Mesenchymal stem cell (in vitro differentiated cells and primary cell): ENCODE measurements at regions not wholly inside any gene's neighbourhood (a gene's known extent, or its start where the extent isn't known, plus 50 kb on each side); places are given as distances from the start of the nearest gene placed in this dataset.

Source experiments
- DNase-seq: peaks from one replicate; pipeline ENCODE4 v3.0.0-alpha.2; 2013
- H2AFZ ChIP-seq: one replicate; pipeline ENCODE4 v1.6.1; 2013; ENCODE audit warnings: low read depth, mild to moderate bottlenecking, control low read depth, inconsistent platforms, low read length, moderate library complexity
- H2AK5ac ChIP-seq: 2 replicates; pipeline ENCODE4 v1.6.1; 2013; ENCODE audit warnings: low read length, moderate library complexity, mild to moderate bottlenecking, inconsistent platforms; ENCODE audit not compliant: severe bottlenecking
- H2BK120ac ChIP-seq: one replicate; pipeline ENCODE4 v1.6.1; 2013; ENCODE audit warnings: low read depth, mild to moderate bottlenecking, inconsistent platforms, low read length, moderate library complexity
- H2BK12ac ChIP-seq, 2 experiments: one replicate each; pipeline ENCODE4 v1.6.1; 2013; ENCODE audit warnings: inconsistent platforms in 2 of 2, low read length in 2 of 2, mild to moderate bottlenecking in 2 of 2, moderate library complexity in 2 of 2, control low read depth in 1 of 2
- H2BK15ac ChIP-seq: one replicate; pipeline ENCODE4 v1.6.1; 2013; ENCODE audit warnings: mild to moderate bottlenecking, low read depth, inconsistent platforms; ENCODE audit not compliant: poor library complexity, severe bottlenecking
- H2BK5ac ChIP-seq: 2 replicates; pipeline ENCODE4 v1.6.1; 2013; ENCODE audit warnings: low read depth, mild to moderate bottlenecking, low read length, control low read depth, inconsistent platforms; ENCODE audit not compliant: poor library complexity, severe bottlenecking
- H3K14ac ChIP-seq, 2 experiments: one replicate each; pipeline ENCODE4 v1.6.1; 2013; ENCODE audit warnings: inconsistent platforms in 2 of 2, low read length in 2 of 2, control low read depth in 1 of 2, mild to moderate bottlenecking in 1 of 2, moderate library complexity in 1 of 2
- H3K18ac ChIP-seq, 2 experiments: one replicate each; pipeline ENCODE4 v1.6.1; 2013; ENCODE audit warnings: inconsistent platforms in 2 of 2, low read length in 2 of 2, control low read depth in 1 of 2, low read depth in 1 of 2, mild to moderate bottlenecking in 1 of 2
- H3K23ac ChIP-seq, 2 experiments: one replicate each; pipeline ENCODE4 v1.6.1; 2013; ENCODE audit warnings: inconsistent platforms in 2 of 2, low read length in 2 of 2, mild to moderate bottlenecking in 2 of 2, moderate library complexity in 2 of 2, control low read depth in 1 of 2
- H3K27ac ChIP-seq: 2 replicates; pipeline ENCODE4 v1.5.1; 2013; ENCODE audit warnings: mild to moderate bottlenecking, moderate library complexity, low read length, control low read depth, inconsistent platforms; ENCODE audit not compliant: poor library complexity, severe bottlenecking
- H3K27me3 ChIP-seq, 2 experiments: 2 replicates each; pipeline versions ENCODE4 v1.6.1 to v1.7.0; 2013; ENCODE audit warnings: low read length in 2 of 2, mild to moderate bottlenecking in 2 of 2, moderate library complexity in 2 of 2, control low read depth in 1 of 2, inconsistent platforms in 1 of 2; ENCODE audit not compliant: control insufficient read depth in 1 of 2, insufficient read depth in 1 of 2
- H3K36me3 ChIP-seq, 2 experiments: 2 replicates each; pipeline versions ENCODE4 v1.6.1 to v1.7.0; 2013; ENCODE audit warnings: low read length in 2 of 2, control low read depth in 1 of 2, inconsistent platforms in 1 of 2, low read depth in 1 of 2, mild to moderate bottlenecking in 1 of 2; ENCODE audit not compliant: insufficient read depth in 2 of 2, control insufficient read depth in 1 of 2
- H3K4ac ChIP-seq, 2 experiments: one replicate each; pipeline ENCODE4 v1.6.1; 2013; ENCODE audit warnings: inconsistent platforms in 2 of 2, low read length in 2 of 2, mild to moderate bottlenecking in 2 of 2, moderate library complexity in 2 of 2, control low read depth in 1 of 2, low read depth in 1 of 2
- H3K4me1 ChIP-seq: 2 replicates; pipeline ENCODE4 v1.6.1; 2013; ENCODE audit warnings: low read depth, low read length, control low read depth; ENCODE audit not compliant: control insufficient read depth, insufficient read depth
- H3K4me2 ChIP-seq: 2 replicates; pipeline ENCODE4 v1.6.1; 2013; ENCODE audit warnings: low read length, mild to moderate bottlenecking, inconsistent platforms; ENCODE audit not compliant: poor library complexity, severe bottlenecking
- H3K4me3 ChIP-seq, 2 experiments: 2 replicates each; pipeline versions ENCODE4 v1.5.1 to v1.7.0; 2013; ENCODE audit warnings: low read length in 2 of 2, mild to moderate bottlenecking in 2 of 2, control low read depth in 1 of 2, low read depth in 1 of 2; ENCODE audit not compliant: insufficient read depth in 1 of 2
- H3K79me1 ChIP-seq: replicated peaks from 2 replicates; pipeline ENCODE4 v1.6.1; 2013; ENCODE audit warnings: mild to moderate bottlenecking, control low read depth, low read length, inconsistent platforms; ENCODE audit not compliant: poor library complexity, severe bottlenecking
- H3K9ac ChIP-seq: 2 replicates; pipeline ENCODE4 v1.7.0; 2013; ENCODE audit warnings: mild to moderate bottlenecking, low read length, moderate library complexity
- H3K9me3 ChIP-seq: 2 replicates; pipeline ENCODE4 v1.7.0; 2013; ENCODE audit warnings: mild to moderate bottlenecking, low read length; ENCODE audit not compliant: control insufficient read depth
- H4K8ac ChIP-seq: one replicate; pipeline ENCODE4 v1.6.1; 2013; ENCODE audit warnings: inconsistent platforms, mild to moderate bottlenecking, low read length, moderate library complexity
- H4K91ac ChIP-seq: one replicate; pipeline ENCODE4 v1.6.1; 2013; ENCODE audit warnings: mild to moderate bottlenecking, low read length, inconsistent platforms
- WGBS: methylation state at CpG from one replicate; pipeline ENCODE4 v1.1.7; 2013; ENCODE audit warnings: mixed read lengths; 5-methylcytosine and 5-hydroxymethylcytosine counted together

DNA sequence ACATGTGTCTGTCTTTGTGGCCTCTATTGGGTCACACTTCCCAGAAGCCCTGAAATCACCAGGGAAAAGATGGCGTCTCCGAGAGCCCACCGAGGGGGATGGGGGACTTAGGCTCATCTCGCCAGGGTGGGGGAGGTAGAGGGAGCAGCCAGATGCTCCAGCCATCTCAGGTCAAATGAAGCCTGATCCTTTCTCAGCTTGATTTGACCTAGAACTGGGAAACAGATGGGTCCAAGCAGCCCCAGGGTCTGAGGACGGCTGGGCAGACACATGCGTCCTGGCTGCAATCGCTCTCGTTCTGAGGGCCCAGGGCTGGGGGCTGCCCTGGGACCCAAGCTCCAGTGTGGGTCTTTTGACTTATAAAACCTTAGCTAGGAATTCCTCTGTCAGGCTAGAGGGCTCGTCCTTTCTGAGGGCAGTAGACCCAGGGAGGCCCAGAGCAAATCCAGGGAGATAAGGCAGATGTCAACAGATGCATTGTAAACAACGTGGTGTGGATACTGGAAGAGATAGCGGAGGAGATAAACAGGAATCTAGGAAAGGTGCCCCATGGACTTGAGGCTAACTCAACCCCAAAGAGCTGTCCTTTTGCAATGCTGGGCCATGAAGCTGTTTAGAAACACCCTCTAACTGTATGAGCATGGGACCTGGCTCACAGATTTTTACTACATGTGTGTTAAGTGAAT, 127.7 kb downstream of the MYCN start:
- Histone ChIP-seq H3K27me3 (no peaks in the 10 kb centered on the region), H2BK15ac (no peak overlapping the region), H3K14ac (no peak overlapping the region), H3K4me2 (no peak overlapping the region), H4K8ac (no peak overlapping the region), H2BK12ac (no peak overlapping the region), H3K4me3 (no peak overlapping the region), H3K9ac (no peak overlapping the region), H2BK120ac (no peak overlapping the region), H2AFZ (no peak overlapping the region), H3K9me3 (peaks cover 11% of the 10 kb centered on the region), H3K23ac (no peak overlapping the region), H3K4me1 (no peaks in the 10 kb centered on the region), H2BK5ac (no peak overlapping the region), H3K36me3 (peaks cover 0 to 1% of the 10 kb centered on the region in 2 experiments), H3K18ac (no peak overlapping the region), H3K27ac (no peak overlapping the region), H3K79me1 (no peaks in the 10 kb centered on the region), H3K4ac (no peak overlapping the region), H2AK5ac (no peak overlapping the region), H4K91ac (no peak overlapping the region)
- DNase-seq: no peak
- WGBS: 60% methylated on average over 11 of the region's 11 CpGs

DNA sequence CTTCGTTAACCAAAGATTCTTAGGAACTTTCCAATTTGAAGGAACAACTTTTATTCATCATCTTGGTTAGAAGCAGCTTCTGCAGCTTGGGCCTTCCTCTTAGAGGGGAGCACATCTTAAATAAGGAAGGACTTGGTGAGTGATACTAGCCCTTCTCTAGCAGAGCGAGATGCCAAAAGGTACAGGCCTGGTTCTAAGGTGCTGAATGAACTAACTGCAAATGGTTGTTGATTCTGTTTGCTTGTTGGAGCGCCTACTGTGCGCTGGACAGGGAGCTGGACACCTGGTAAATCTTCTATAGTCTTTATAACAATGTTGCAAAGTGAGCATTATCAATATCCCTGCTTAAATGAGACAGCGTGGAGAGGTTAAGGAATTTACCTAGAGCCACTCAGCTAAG, 127.1 kb downstream of the MYCN start:
- Histone ChIP-seq H3K4me1 (no peaks in the 10 kb centered on the region), H3K4ac (no peak overlapping the region), H3K27me3 (no peaks in the 10 kb centered on the region), H4K91ac (no peak overlapping the region), H3K18ac (no peak overlapping the region), H2AFZ (no peak overlapping the region), H3K9me3 (peaks cover 11% of the 10 kb centered on the region), H4K8ac (no peak overlapping the region), H2BK120ac (no peak overlapping the region), H3K36me3 (peaks cover 0 to 2% of the 10 kb centered on the region in 2 experiments), H2BK15ac (no peak overlapping the region), H3K14ac (no peak overlapping the region), H3K79me1 (no peaks in the 10 kb centered on the region), H2AK5ac (no peak overlapping the region), H2BK5ac (no peak overlapping the region), H3K4me2 (no peak overlapping the region), H3K9ac (no peak overlapping the region), H2BK12ac (no peak overlapping the region), H3K27ac (no peak overlapping the region), H3K4me3 (no peak overlapping the region), H3K23ac (no peak overlapping the region)
- no peak for DNase-seq
- 75% methylated on average over 5 of the region's 5 CpGs for WGBS

DNA sequence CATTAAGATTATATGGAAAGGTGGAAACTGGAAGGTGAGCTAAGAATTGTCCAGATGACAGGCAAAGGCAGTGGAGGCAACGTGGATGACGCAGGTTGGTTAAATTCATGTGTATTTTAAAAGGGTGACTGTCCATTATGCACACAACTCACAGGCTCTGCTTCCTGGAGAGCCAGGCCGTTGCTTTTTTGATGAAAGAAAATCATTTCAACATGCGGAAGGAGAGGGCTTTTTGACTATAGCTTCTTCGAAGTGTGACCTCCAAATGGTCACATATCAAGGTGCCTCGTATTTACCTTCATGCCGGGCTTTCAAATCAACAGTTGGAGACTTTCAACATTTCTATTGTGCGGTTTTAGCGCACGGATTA, 126.7 kb downstream of the MYCN start:
- no peak overlapping the region for H2BK5ac ChIP-seq
- no peak overlapping the region for H3K4ac ChIP-seq
- H3K79me1 ChIP-seq: no peaks in the 10 kb centered on the region
- no peaks in the 10 kb centered on the region for H3K4me1 ChIP-seq
- H2BK12ac ChIP-seq: no peak overlapping the region
- no peak overlapping the region for H3K9ac ChIP-seq
- no peak overlapping the region for H4K8ac ChIP-seq
- no peak overlapping the region for H2BK15ac ChIP-seq
- DNase-seq: no peak
- peaks cover 0 to 2% of the 10 kb centered on the region in 2 experiments for H3K36me3 ChIP-seq
- H2BK120ac ChIP-seq: no peak overlapping the region
- no peak overlapping the region for H3K4me2 ChIP-seq
- WGBS: 79% methylated on average over 10 of the region's 10 CpGs
- no peak overlapping the region for H2AFZ ChIP-seq
- H3K4me3 ChIP-seq: no peak overlapping the region
- H3K27ac ChIP-seq: no peak overlapping the region
- H3K18ac ChIP-seq: no peak overlapping the region
- no peak overlapping the region for H2AK5ac ChIP-seq
- H3K27me3 ChIP-seq: no peaks in the 10 kb centered on the region
- H3K9me3 ChIP-seq: peaks cover 11% of the 10 kb centered on the region
- H4K91ac ChIP-seq: no peak overlapping the region
- no peak overlapping the region for H3K14ac ChIP-seq
- no peak overlapping the region for H3K23ac ChIP-seq

DNA sequence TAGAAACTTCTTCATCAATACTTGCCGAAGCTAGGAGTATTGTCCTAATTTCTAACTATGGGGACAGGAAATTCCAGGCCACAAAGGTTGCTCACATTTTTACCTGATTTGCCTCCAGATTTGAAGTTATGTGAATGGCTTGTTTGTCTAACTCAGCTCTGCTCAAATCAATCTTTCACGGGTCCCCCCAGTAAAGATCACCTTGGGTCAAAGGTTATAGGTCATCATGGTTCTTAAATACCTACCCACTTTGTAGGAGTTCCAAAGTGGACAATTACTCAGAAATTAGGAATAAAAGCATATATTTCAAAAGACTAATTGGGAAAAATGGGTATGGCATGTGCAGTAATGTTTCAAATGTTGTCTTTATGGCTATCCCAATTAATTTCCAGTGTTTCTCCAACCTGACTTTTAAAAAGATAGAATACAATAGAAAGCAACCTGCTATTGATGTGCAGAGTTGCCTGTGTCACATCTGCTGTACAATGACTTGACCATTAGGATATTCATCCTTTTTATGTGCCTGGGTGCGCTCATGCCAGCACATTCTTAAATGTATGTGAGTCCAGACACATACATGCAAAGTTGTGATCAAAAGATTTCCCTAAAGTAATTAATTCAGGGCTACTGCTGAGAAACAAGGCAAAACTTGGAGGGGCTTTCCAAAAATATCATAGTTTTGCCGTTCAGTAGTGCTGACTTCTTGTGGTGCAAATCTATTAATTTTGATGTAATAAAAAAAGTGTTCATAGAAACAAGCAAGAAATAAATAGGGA, 126.1 kb downstream of the MYCN start:
- H2BK12ac ChIP-seq: no peak overlapping the region
- peaks cover 0 to 2% of the 10 kb centered on the region in 2 experiments for H3K36me3 ChIP-seq
- no peak overlapping the region for H3K4ac ChIP-seq
- H3K4me2 ChIP-seq: no peak overlapping the region
- H2BK15ac ChIP-seq: no peak overlapping the region
- no peak overlapping the region for H3K23ac ChIP-seq
- WGBS: 78% methylated on average over 1 of the region's 4 CpGs
- no peak overlapping the region for H2BK5ac ChIP-seq
- H3K27ac ChIP-seq: no peak overlapping the region
- H3K18ac ChIP-seq: no peak overlapping the region
- no peak overlapping the region for H3K14ac ChIP-seq
- no peak for DNase-seq
- H2AFZ ChIP-seq: no peak overlapping the region
- H3K9ac ChIP-seq: no peak overlapping the region
- no peaks in the 10 kb centered on the region for H3K4me1 ChIP-seq
- no peak overlapping the region for H2AK5ac ChIP-seq
- no peaks in the 10 kb centered on the region for H3K27me3 ChIP-seq
- no peak overlapping the region for H2BK120ac ChIP-seq
- H3K9me3 ChIP-seq: peaks cover 11% of the 10 kb centered on the region
- no peaks in the 10 kb centered on the region for H3K79me1 ChIP-seq
- no peak overlapping the region for H4K91ac ChIP-seq
- H4K8ac ChIP-seq: no peak overlapping the region
- no peak overlapping the region for H3K4me3 ChIP-seq
